ENCODE measurements at regions not wholly inside any gene's neighbourhood (a gene's known extent, or its start where the extent isn't known, plus 50 kb on each side); places are given as distances from the start of the nearest gene placed in this dataset.

DNA sequence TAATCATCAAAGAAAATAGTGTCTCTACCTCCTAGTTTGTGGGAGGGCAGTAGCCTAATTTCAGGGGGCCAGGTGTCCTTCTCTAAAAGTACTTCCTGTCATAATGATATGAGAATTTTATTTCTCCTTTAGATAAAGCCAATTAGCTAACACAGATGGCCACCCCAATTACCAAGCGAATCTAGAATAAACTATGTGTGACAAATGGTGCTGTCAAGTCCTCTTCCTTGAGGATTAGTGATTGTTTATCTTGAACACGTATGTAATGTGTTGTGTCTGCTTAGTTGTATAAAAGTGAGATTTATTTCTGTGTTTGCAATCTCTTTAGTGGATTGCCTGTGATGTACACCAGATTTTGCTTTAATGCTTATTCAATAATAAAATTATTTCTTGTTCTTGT, 1120.0 kb downstream of the SORCS1 start:
- TF ChIP-seq, protein P1, sequence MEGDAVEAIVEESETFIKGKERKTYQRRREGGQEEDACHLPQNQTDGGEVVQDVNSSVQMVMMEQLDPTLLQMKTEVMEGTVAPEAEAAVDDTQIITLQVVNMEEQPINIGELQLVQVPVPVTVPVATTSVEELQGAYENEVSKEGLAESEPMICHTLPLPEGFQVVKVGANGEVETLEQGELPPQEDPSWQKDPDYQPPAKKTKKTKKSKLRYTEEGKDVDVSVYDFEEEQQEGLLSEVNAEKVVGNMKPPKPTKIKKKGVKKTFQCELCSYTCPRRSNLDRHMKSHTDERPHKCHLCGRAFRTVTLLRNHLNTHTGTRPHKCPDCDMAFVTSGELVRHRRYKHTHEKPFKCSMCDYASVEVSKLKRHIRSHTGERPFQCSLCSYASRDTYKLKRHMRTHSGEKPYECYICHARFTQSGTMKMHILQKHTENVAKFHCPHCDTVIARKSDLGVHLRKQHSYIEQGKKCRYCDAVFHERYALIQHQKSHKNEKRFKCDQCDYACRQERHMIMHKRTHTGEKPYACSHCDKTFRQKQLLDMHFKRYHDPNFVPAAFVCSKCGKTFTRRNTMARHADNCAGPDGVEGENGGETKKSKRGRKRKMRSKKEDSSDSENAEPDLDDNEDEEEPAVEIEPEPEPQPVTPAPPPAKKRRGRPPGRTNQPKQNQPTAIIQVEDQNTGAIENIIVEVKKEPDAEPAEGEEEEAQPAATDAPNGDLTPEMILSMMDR (conservative IDR thresholded peaks at IDR 0.05; ENCODE audit: low read length): no peak
- TF ChIP-seq EZH2phosphoT487 (IDR thresholded peaks at IDR 0.05; ENCODE audit: borderline replicate concordance, low read depth, low read length): no peak
